Astrocyte (in vitro differentiated cells and primary cell): ENCODE measurements at regions not wholly inside any gene's neighbourhood (a gene's known extent, or its start where the extent isn't known, plus 50 kb on each side); places are given as distances from the start of the nearest gene placed in this dataset.
A peak's percentile ranks its signal among the peaks of the same experiment; 100 is the strongest.

Source experiments
- DNase-seq: peaks from one replicate; pipeline ENCODE4 v3.0.0-alpha.2; 2010; ENCODE audit warnings: low read depth
- FAIRE-seq: peaks from 2 replicates; lab custom pipeline; 2011; peaks lifted over from hg19 to GRCh38; lab: Jason Lieb, UNC
- H2AFZ ChIP-seq: 2 replicates; pipeline ENCODE4 v1.6.0; 2012; ENCODE audit warnings: low read depth, low read length, inconsistent platforms
- H3K27ac ChIP-seq: 2 replicates; pipeline ENCODE4 v1.5.1; 2011; ENCODE audit warnings: low read depth, low read length, inconsistent platforms
- H3K27me3 ChIP-seq: 2 replicates; pipeline ENCODE4 v1.6.0; 2011; ENCODE audit warnings: low read length, inconsistent platforms; ENCODE audit not compliant: insufficient read depth
- H3K36me3 ChIP-seq: 2 replicates; pipeline ENCODE4 v1.5.1; 2011; ENCODE audit warnings: low read length, inconsistent platforms; ENCODE audit not compliant: insufficient read depth
- H3K4me1 ChIP-seq: 2 replicates; pipeline ENCODE4 v1.5.1; 2011; ENCODE audit warnings: low read length, inconsistent platforms; ENCODE audit not compliant: insufficient read depth
- H3K4me2 ChIP-seq: 2 replicates; pipeline ENCODE4 v1.6.0; 2012; ENCODE audit warnings: low read length, inconsistent platforms
- H3K4me3 ChIP-seq: 2 replicates; pipeline ENCODE4 v1.5.1; 2011; ENCODE audit warnings: low read depth, mild to moderate bottlenecking, low read length, inconsistent platforms; ENCODE audit not compliant: insufficient read depth
- H3K79me2 ChIP-seq: 2 replicates; pipeline ENCODE4 v1.6.0; 2012; ENCODE audit warnings: mild to moderate bottlenecking, low read length, inconsistent platforms; ENCODE audit not compliant: insufficient read depth
- H3K9ac ChIP-seq: 2 replicates; pipeline ENCODE4 v1.6.0; 2012; ENCODE audit warnings: mild to moderate bottlenecking, low read length, inconsistent platforms
- H3K9me3 ChIP-seq: 2 replicates; pipeline ENCODE4 v1.5.1; 2012; ENCODE audit warnings: low read depth, mild to moderate bottlenecking, low read length, inconsistent platforms; ENCODE audit not compliant: insufficient read depth
- H4K20me1 ChIP-seq: 2 replicates; pipeline ENCODE4 v1.6.0; 2012; ENCODE audit warnings: low read length, inconsistent platforms; ENCODE audit not compliant: insufficient read depth
- H3K27ac Mint-ChIP-seq: one replicate; pipeline ENCODE4 v1.8.0; 2021; ENCODE audit warnings: mild to moderate bottlenecking, mixed read lengths; ENCODE audit not compliant: unreplicated experiment
- H3K27me3 Mint-ChIP-seq: one replicate; pipeline ENCODE4 v1.8.0; 2021; ENCODE audit warnings: low read depth, mixed read lengths; ENCODE audit not compliant: unreplicated experiment
- H3K36me3 Mint-ChIP-seq: one replicate; pipeline ENCODE4 v1.8.0; 2021; ENCODE audit warnings: low read depth, mixed read lengths; ENCODE audit not compliant: unreplicated experiment
- H3K4me1 Mint-ChIP-seq: one replicate; pipeline ENCODE4 v1.8.0; 2021; ENCODE audit warnings: low read depth, mixed read lengths; ENCODE audit not compliant: unreplicated experiment
- H3K4me3 Mint-ChIP-seq: one replicate; pipeline ENCODE4 v1.8.0; 2021; ENCODE audit warnings: mild to moderate bottlenecking, moderate library complexity, mixed read lengths; ENCODE audit not compliant: unreplicated experiment
- H3K9me3 Mint-ChIP-seq: one replicate; pipeline ENCODE4 v1.8.0; 2021; ENCODE audit warnings: mild to moderate bottlenecking, mixed read lengths; ENCODE audit not compliant: unreplicated experiment
- EZH2 ChIP-seq: IDR thresholded peaks from 2 replicates; pipeline ENCODE4 v1.6.1; 2012; ENCODE audit warnings: mild to moderate bottlenecking, low read length, inconsistent platforms; ENCODE audit not compliant: insufficient read depth
- TF ChIP-seq, protein P1 (sequence below): IDR thresholded peaks from 2 replicates; pipeline ENCODE4 v1.5.1; 2011; ENCODE audit warnings: low read depth, mild to moderate bottlenecking, inconsistent platforms, low read length, moderate library complexity; ENCODE audit not compliant: insufficient read depth

DNA sequence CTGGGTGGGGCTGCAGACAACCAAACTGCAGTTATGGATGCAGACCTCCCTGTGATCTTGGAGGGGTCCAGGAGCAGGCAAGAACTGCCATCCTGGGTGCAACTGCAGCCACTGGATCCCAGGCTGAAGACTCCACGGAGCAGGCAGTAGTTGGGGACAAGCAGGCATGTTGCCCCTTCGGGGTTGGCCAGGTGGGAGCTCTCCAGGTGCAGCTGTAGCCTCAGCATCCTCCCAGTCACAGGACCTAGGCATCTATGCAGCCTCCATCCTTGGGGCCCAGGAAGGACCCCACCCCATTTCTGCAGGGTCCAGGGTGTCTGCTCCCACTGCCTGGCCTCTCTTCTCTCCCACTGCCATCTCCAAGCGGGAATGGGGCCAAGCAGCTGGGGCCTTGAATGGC lies 322.2 kb upstream of the RBMS3 start:
- DNase-seq (no peak), FAIRE-seq (no peak)
- Mint-ChIP-seq H3K27ac (no peak overlapping the region), H3K4me1 (no peaks in the 10 kb centered on the region), H3K4me3 (no peak overlapping the region), H3K27me3 (no peaks in the 10 kb centered on the region), H3K36me3 (no peaks in the 10 kb centered on the region), H3K9me3 (peaks cover 4% of the 10 kb centered on the region)
- no peak overlapping the region for H3K9ac ChIP-seq
- no peak overlapping the region for H2AFZ ChIP-seq
- no peaks in the 10 kb centered on the region for H3K4me1 ChIP-seq
- no peaks in the 10 kb centered on the region for H3K9me3 ChIP-seq
- no peak overlapping the region for H3K4me3 ChIP-seq
- H3K27me3 ChIP-seq, result no peaks in the 10 kb centered on the region
- no peaks in the 10 kb centered on the region for H4K20me1 ChIP-seq
- H3K79me2 ChIP-seq, result no peaks in the 10 kb centered on the region
- TF ChIP-seq EZH2, result no peak
- TF ChIP-seq, protein P1, sequence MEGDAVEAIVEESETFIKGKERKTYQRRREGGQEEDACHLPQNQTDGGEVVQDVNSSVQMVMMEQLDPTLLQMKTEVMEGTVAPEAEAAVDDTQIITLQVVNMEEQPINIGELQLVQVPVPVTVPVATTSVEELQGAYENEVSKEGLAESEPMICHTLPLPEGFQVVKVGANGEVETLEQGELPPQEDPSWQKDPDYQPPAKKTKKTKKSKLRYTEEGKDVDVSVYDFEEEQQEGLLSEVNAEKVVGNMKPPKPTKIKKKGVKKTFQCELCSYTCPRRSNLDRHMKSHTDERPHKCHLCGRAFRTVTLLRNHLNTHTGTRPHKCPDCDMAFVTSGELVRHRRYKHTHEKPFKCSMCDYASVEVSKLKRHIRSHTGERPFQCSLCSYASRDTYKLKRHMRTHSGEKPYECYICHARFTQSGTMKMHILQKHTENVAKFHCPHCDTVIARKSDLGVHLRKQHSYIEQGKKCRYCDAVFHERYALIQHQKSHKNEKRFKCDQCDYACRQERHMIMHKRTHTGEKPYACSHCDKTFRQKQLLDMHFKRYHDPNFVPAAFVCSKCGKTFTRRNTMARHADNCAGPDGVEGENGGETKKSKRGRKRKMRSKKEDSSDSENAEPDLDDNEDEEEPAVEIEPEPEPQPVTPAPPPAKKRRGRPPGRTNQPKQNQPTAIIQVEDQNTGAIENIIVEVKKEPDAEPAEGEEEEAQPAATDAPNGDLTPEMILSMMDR, result no peak
- H3K36me3 ChIP-seq, result no peaks in the 10 kb centered on the region
- no peak overlapping the region for H3K4me2 ChIP-seq
- H3K27ac ChIP-seq, result no peak overlapping the region

DNA sequence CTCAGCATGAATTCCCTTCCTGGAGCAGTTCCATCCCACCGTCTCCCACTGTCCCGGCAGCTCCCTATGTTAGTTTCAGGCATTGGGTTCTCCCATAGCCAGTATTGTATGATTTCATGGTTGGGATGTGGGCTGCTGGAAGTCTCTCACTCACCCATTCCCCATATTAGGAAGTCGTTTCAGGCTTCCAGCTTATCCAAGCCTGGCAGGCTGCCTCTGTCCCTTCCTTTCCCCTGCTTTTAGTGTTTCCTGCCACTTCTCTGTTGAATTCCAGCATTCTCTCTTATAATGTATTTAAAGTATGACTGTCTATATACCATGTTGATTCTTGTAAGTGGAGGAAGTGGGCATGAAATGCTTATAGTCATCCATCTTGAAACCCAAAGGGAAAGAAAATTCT lies 309.7 kb upstream of the RBMS3 start:
- Mint-ChIP-seq H3K9me3 (peaks cover 6% of the 10 kb centered on the region), H3K4me1 (peaks cover 6% of the 10 kb centered on the region), H3K27ac (no peak overlapping the region)

DNA sequence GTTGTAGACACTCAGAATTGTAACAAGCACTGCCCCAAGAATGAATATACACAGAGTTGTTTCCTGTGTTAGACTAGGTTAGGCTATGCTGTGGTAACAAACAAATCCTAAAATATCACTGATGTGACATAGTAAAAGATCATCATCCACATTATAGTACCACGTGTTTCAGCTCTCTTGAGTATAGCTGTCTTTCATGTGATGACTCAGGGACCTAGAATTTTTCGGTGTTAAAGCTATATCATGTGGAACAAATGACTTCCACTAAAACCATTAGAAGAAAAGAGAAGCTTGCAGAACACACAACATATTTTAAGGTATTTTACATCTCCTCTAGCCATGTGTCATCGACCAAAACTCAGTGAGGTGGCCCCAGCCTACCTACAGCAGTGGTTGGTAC lies 307.9 kb upstream of the RBMS3 start:
- no peaks in the 10 kb centered on the region for H3K79me2 ChIP-seq
- peaks cover 6% of the 10 kb centered on the region for H3K4me1 Mint-ChIP-seq
- H3K27me3 ChIP-seq, result no peaks in the 10 kb centered on the region
- FAIRE-seq, result peak; percentile 84
- H3K27ac Mint-ChIP-seq, result no peak overlapping the region
- H2AFZ ChIP-seq, result no peak overlapping the region
- TF ChIP-seq EZH2, result no peak
- TF ChIP-seq, protein P1, result no peak
- peak overlapping the region; percentile 41 for H3K27ac ChIP-seq
- no peaks in the 10 kb centered on the region for H4K20me1 ChIP-seq
- H3K36me3 ChIP-seq, result no peaks in the 10 kb centered on the region
- no peaks in the 10 kb centered on the region for H3K36me3 Mint-ChIP-seq
- H3K9ac ChIP-seq, result no peak overlapping the region
- H3K4me3 Mint-ChIP-seq, result no peak overlapping the region
- H3K9me3 ChIP-seq, result peaks cover 4% of the 10 kb centered on the region
- peak; percentile 68 for DNase-seq
- H3K27me3 Mint-ChIP-seq, result no peaks in the 10 kb centered on the region
- H3K4me1 ChIP-seq, result peaks cover 4% of the 10 kb centered on the region
- H3K4me3 ChIP-seq, result no peak overlapping the region
- H3K4me2 ChIP-seq, result peak overlapping the region; percentile 28
- peaks cover 6% of the 10 kb centered on the region for H3K9me3 Mint-ChIP-seq

More for the DNA sequence above, 309.7 kb upstream of the RBMS3 start:
- H3K79me2 ChIP-seq, result no peaks in the 10 kb centered on the region
- Mint-ChIP-seq H3K4me3 (no peak overlapping the region), H3K36me3 (no peaks in the 10 kb centered on the region), H3K27me3 (no peaks in the 10 kb centered on the region)
- peaks cover 4% of the 10 kb centered on the region for H3K4me1 ChIP-seq
- no peak overlapping the region for H3K27ac ChIP-seq
- peaks cover 4% of the 10 kb centered on the region for H3K9me3 ChIP-seq
- H4K20me1 ChIP-seq, result no peaks in the 10 kb centered on the region
- no peaks in the 10 kb centered on the region for H3K36me3 ChIP-seq
- H2AFZ ChIP-seq, result no peak overlapping the region
- no peak overlapping the region for H3K9ac ChIP-seq
- DNase-seq (no peak), FAIRE-seq (no peak)
- no peak overlapping the region for H3K4me3 ChIP-seq
- no peaks in the 10 kb centered on the region for H3K27me3 ChIP-seq
- H3K4me2 ChIP-seq, result no peak overlapping the region
- TF ChIP-seq EZH2, result no peak
- TF ChIP-seq, protein P1, result no peak
